ENCODE measurements at regions not wholly inside any gene's neighbourhood (a gene's known extent, or its start where the extent isn't known, plus 50 kb on each side); places are given as distances from the start of the nearest gene placed in this dataset.

DNA sequence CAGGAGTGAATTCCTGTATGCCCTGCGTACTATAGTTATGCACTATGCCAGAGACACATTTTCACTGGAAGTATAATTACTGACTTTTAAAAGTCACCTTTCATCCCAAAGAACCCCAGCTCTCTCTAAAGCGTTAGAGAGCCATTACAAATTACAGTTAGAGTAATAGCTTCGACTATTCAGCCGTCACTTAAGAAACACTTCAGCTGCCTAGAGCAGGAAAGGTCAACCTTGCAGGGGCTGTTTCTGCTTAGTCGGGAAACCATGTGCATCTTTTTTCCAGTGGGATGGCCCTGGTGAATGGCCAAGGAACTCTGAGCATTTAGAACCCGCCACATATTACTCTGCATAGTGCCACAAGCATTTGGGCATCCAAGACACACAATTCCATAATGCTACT lies 235.9 kb downstream of the ARRDC4 start:
- TF ChIP-seq EZH2 (IDR thresholded peaks at IDR 0.05; ENCODE audit: borderline replicate concordance, insufficient read depth, low read depth, low read length, poor library complexity, severe bottlenecking): no peak
- TF ChIP-seq, protein P1, sequence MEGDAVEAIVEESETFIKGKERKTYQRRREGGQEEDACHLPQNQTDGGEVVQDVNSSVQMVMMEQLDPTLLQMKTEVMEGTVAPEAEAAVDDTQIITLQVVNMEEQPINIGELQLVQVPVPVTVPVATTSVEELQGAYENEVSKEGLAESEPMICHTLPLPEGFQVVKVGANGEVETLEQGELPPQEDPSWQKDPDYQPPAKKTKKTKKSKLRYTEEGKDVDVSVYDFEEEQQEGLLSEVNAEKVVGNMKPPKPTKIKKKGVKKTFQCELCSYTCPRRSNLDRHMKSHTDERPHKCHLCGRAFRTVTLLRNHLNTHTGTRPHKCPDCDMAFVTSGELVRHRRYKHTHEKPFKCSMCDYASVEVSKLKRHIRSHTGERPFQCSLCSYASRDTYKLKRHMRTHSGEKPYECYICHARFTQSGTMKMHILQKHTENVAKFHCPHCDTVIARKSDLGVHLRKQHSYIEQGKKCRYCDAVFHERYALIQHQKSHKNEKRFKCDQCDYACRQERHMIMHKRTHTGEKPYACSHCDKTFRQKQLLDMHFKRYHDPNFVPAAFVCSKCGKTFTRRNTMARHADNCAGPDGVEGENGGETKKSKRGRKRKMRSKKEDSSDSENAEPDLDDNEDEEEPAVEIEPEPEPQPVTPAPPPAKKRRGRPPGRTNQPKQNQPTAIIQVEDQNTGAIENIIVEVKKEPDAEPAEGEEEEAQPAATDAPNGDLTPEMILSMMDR (IDR thresholded peaks at IDR 0.05): no peak
